ENCODE measurements at regions not wholly inside any gene's neighbourhood (a gene's known extent, or its start where the extent isn't known, plus 50 kb on each side); places are given as distances from the start of the nearest gene placed in this dataset.

DNA sequence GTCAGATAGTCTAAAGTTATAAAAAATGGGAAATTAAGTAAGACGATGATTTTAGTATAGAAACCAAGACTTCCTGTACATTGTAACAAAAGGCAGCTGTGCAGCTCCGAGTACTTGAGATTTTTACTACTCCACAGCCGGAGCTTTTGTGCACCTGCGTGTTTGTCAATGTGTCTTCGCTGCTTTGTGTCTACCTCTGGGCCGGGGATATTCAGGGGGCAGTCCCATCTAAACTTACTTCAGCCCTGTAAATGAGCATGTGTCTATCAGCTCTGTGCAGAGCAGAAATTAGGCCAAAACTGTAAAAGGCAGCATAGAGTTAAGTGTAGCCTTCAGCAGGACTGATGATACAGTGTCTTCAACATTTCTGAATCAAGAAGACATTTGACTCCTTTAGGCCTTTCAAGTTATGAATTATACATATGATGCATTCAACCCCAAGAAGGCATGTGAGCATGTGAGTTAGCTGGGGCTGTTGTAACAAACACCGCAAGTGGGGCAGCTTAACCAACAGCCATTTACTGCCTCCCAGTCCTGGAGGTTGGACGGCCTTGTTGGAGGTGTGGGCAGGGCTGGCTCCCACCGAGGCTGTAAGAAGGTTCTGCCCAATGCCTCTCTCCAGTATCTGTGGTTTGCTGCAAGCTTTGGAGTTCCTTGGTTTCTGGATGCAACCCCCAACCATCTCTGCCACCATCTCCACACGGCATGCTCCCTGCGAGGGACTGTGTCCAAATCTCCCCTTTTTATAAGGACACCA, 191.0 kb upstream of the IRS2 start:
- H3K27me3 ChIP-seq = no peaks in the 10 kb centered on the region
- no peak overlapping the region for H3K4me3 ChIP-seq
- intact Hi-C loops (cut with DNase I) = no loop called here
- H3K36me3 ChIP-seq (replicated peaks in 1 of 2; ENCODE audit: insufficient read depth in 1 of 2, low read depth in 2 of 2) = no peaks in the 10 kb centered on the region
- no peak for TF ChIP-seq POLR2A (IDR thresholded peaks at IDR 0.05)
- TF ChIP-seq, protein P1, sequence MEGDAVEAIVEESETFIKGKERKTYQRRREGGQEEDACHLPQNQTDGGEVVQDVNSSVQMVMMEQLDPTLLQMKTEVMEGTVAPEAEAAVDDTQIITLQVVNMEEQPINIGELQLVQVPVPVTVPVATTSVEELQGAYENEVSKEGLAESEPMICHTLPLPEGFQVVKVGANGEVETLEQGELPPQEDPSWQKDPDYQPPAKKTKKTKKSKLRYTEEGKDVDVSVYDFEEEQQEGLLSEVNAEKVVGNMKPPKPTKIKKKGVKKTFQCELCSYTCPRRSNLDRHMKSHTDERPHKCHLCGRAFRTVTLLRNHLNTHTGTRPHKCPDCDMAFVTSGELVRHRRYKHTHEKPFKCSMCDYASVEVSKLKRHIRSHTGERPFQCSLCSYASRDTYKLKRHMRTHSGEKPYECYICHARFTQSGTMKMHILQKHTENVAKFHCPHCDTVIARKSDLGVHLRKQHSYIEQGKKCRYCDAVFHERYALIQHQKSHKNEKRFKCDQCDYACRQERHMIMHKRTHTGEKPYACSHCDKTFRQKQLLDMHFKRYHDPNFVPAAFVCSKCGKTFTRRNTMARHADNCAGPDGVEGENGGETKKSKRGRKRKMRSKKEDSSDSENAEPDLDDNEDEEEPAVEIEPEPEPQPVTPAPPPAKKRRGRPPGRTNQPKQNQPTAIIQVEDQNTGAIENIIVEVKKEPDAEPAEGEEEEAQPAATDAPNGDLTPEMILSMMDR (IDR thresholded peaks at IDR 0.05) = no peak
- WGBS, 2 donors = 83 to 85% methylated on average over 11 of the region's 11 CpGs
- H3K4me1 ChIP-seq = no peaks in the 10 kb centered on the region
- ATAC-seq (no peak), DNase-seq (no peak)
- no peak overlapping the region for H3K27ac ChIP-seq
- no peaks in the 10 kb centered on the region for H3K9me3 ChIP-seq

- whole genome bisulfite sequencing, 2 donors = 71 to 77% methylated on average over 9 of the region's 9 CpGs
- intact Hi-C loops (cut with DNase I) = no loop called here
- TF ChIP-seq, protein P1 (IDR thresholded peaks at IDR 0.05) = no peak
- TF ChIP-seq POLR2A (IDR thresholded peaks at IDR 0.05) = no peak
- Histone ChIP-seq H3K9me3 (no peaks in the 10 kb centered on the region), H3K36me3 (replicated peaks in 1 of 2; ENCODE audit: insufficient read depth in 1 of 2, low read depth in 2 of 2) (no peaks in the 10 kb centered on the region), H3K27me3 (no peaks in the 10 kb centered on the region), H3K4me1 (no peaks in the 10 kb centered on the region), H3K4me3 (no peak overlapping the region), H3K27ac (no peak overlapping the region)
- ATAC-seq (no peak), DNase-seq (no peak)
Observed at GRCh38 chr13:109976206-109976997, 190.0 kb upstream of the IRS2 start.

DNA sequence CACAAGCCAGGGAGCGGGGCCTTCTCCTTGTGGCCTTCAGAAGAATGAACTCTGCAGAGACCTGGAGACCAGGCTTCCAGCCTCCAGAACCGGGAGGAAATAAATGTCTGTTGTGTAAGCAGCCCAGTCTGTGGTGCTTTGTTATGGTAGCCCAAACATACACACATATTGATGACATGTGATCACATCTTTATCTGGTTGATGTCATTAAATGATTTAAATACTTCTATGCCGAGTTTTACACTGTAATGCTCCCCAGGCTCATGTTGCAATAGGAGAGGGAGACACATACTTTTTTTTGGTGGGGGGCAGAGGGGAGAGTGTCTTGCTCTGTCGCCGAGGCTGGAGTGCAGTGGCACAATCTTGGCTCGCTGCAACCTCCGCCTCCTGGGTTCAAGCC, 188.0 kb upstream of the IRS2 start:
- Histone ChIP-seq H3K27ac (no peak overlapping the region), H3K4me1 (no peaks in the 10 kb centered on the region), H3K27me3 (no peaks in the 10 kb centered on the region), H3K4me3 (no peak overlapping the region), H3K36me3 (replicated peaks in 1 of 2; ENCODE audit: insufficient read depth in 1 of 2, low read depth in 2 of 2) (no peaks in the 10 kb centered on the region), H3K9me3 (no peaks in the 10 kb centered on the region)
- WGBS, 2 donors = 82 to 89% methylated on average over 7 of the region's 7 CpGs
- ATAC-seq = no peak
- intact Hi-C loops (cut with DNase I) = no loop called here
- no peak for DNase-seq
- TF ChIP-seq, protein P1 (IDR thresholded peaks at IDR 0.05) = no peak
- no peak for TF ChIP-seq POLR2A (IDR thresholded peaks at IDR 0.05)

- WGBS, 2 donors = 80 to 81% methylated on average over 10 of the region's 10 CpGs
- no peak for TF ChIP-seq POLR2A (IDR thresholded peaks at IDR 0.05)
- TF ChIP-seq, protein P1 (IDR thresholded peaks at IDR 0.05) = no peak
- no peak overlapping the region for H3K4me3 ChIP-seq
- H3K9me3 ChIP-seq = no peaks in the 10 kb centered on the region
- no peaks in the 10 kb centered on the region for H3K36me3 ChIP-seq (replicated peaks in 1 of 2; ENCODE audit: insufficient read depth in 1 of 2, low read depth in 2 of 2)
- H3K27ac ChIP-seq = no peak overlapping the region
- H3K27me3 ChIP-seq = no peaks in the 10 kb centered on the region
- DNase-seq (no peak), ATAC-seq (no peak)
- H3K4me1 ChIP-seq = no peaks in the 10 kb centered on the region
- intact Hi-C loops (cut with DNase I) = no loop called here
Observed at GRCh38 chr13:109973279-109973678, 186.9 kb upstream of the IRS2 start.

Data from body of pancreas (tissue), 4 donors.